ENCODE measurements at regions not wholly inside any gene's neighbourhood (a gene's known extent, or its start where the extent isn't known, plus 50 kb on each side); places are given as distances from the start of the nearest gene placed in this dataset.

DNA sequence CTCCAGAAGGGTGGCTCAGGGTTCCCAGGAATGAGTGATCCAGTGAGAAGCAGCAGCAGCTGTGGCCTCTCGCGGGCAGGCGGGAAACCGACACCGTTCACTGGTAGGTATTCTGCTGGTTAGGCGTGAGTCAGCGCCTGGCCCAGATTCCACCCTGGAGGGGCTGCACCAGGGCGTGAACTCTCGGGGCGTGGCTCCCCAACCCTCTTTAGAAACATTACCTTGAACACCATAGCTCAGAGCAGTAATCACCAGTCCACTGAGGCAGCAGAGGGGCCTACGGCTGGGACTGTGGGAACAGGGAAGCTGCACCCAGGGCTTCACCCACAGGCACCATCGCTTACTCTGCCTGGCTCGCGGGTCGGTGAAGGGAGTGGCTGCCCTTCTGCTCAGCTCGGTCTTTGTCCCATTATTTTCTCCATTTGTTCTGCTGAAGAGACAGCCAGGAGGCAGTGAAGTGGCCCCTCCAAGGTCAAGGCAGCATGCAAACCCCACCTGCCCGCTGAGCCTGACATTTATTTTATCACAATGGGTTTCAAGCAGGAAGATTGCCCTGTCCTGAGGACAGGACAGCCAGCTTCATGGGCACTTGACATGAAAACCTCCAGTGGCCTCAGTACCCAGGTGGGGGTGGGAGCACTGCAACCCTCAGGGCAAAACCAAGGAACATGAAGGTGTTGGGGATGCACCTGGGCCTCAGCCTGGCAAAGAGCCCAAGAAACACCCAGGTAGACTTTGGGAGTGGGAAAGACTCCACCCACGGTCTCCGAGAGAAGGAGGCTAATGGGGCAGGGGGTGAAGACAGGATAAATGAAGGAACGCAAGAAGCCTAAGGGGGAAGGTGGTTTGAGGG lies 51.0 kb upstream of the CD93 start (continued):
- TF ChIP-seq, protein P1, sequence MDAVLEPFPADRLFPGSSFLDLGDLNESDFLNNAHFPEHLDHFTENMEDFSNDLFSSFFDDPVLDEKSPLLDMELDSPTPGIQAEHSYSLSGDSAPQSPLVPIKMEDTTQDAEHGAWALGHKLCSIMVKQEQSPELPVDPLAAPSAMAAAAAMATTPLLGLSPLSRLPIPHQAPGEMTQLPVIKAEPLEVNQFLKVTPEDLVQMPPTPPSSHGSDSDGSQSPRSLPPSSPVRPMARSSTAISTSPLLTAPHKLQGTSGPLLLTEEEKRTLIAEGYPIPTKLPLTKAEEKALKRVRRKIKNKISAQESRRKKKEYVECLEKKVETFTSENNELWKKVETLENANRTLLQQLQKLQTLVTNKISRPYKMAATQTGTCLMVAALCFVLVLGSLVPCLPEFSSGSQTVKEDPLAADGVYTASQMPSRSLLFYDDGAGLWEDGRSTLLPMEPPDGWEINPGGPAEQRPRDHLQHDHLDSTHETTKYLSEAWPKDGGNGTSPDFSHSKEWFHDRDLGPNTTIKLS (IDR thresholded peaks at IDR 0.05; ENCODE audit: borderline replicate concordance, low read depth) = 0 out of 2 replicates have a peak, but pooled peaks have one; percentile 28
- TF ChIP-seq ZNF134 (CRISPR knock-in tag; conservative IDR thresholded peaks at IDR 0.05) (no peak), STAT5B (CRISPR knock-in tag; IDR thresholded peaks at IDR 0.05) (no peak), ZNF280A (IDR thresholded peaks at IDR 0.05; ENCODE audit: low read depth, partially characterized antibody) (no peak), LCOR (CRISPR knock-in tag; IDR thresholded peaks at IDR 0.05) (no peak), MYC (IDR thresholded peaks at IDR 0.05; ENCODE audit: low read depth, low read length) (no peak), MYC (CRISPR knock-in tag; IDR thresholded peaks at IDR 0.05; ENCODE audit: borderline replicate concordance, low read depth) (no peak), ZBTB8A (IDR thresholded peaks at IDR 0.05; ENCODE audit: partially characterized antibody) (no peak), PRDM10 (IDR thresholded peaks at IDR 0.05; ENCODE audit: partially characterized antibody) (no peak), RFX1 (IDR thresholded peaks at IDR 0.05) (no peak), ZNF384 (IDR thresholded peaks at IDR 0.05; ENCODE audit: low read depth, low read length) (no peak), ZNF766 (CRISPR knock-in tag; conservative IDR thresholded peaks at IDR 0.05) (no peak), POLR3G (IDR thresholded peaks at IDR 0.05; ENCODE audit: extremely low read depth, insufficient read length, insufficient replicate concordance) (no peak), ZBTB7A (IDR thresholded peaks at IDR 0.05; ENCODE audit: borderline replicate concordance, control insufficient read depth, low read depth, low read length) (peak; percentile 89; the same call in 1 of the 2 replicates), PHB2 (IDR thresholded peaks at IDR 0.05; ENCODE audit: low read depth) (no peak), NEUROD1 (IDR thresholded peaks at IDR 0.05; ENCODE audit: borderline replicate concordance, low read depth, low read length, partially characterized antibody) (no peak), HDAC1 (IDR thresholded peaks at IDR 0.05) (no peak), ETV6 (IDR thresholded peaks at IDR 0.05; ENCODE audit: borderline replicate concordance in 1 of 2, low read depth in 2 of 2, low read length in 1 of 2) (no peak), ETV6 (CRISPR knock-in tag; IDR thresholded peaks at IDR 0.05; ENCODE audit: borderline replicate concordance) (no peak)
- TF ChIP-seq, protein P2, sequence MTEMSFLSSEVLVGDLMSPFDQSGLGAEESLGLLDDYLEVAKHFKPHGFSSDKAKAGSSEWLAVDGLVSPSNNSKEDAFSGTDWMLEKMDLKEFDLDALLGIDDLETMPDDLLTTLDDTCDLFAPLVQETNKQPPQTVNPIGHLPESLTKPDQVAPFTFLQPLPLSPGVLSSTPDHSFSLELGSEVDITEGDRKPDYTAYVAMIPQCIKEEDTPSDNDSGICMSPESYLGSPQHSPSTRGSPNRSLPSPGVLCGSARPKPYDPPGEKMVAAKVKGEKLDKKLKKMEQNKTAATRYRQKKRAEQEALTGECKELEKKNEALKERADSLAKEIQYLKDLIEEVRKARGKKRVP (CRISPR knock-in tag; IDR thresholded peaks at IDR 0.05) = no peak
